GM12864 (cell line): ENCODE measurements at regions not wholly inside any gene's neighbourhood (a gene's known extent, or its start where the extent isn't known, plus 50 kb on each side); places are given as distances from the start of the nearest gene placed in this dataset.

Source experiments
- DNase-seq: peaks from one replicate; pipeline ENCODE4 v3.0.0-alpha.2; 2011; ENCODE audit warnings: low read depth
- H3K4me3 ChIP-seq: 2 replicates; pipeline ENCODE4 v1.5.1; 2011; ENCODE audit warnings: mild to moderate bottlenecking, low read depth, low read length, control low read depth
- CTCF ChIP-seq: IDR thresholded peaks from 2 replicates; pipeline ENCODE4 v1.5.1; 2011; ENCODE audit warnings: low read depth, mild to moderate bottlenecking, moderate library complexity, low read length, control low read depth, inconsistent platforms; ENCODE audit errors: missing control alignments

DNA sequence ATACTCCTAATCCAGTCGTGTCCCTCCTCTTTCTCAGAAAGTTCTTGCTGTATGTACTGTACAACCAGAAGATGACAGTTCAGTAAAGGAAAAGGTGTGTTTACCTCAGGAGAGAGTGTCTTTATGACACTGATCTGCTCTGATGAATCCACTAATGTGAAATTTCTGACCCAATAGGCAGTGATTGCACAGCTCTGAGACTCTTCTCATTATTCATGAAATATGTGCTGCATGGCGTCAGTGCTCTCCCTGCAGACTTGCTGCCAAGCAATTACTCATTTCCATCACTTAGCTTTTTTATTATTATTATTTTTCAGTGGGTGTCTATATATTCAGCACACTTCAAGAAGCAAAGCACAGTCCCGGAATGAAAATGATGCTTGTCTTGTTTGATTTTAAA lies 389.0 kb downstream of the RASEF start:
- no peak overlapping the region for H3K4me3 ChIP-seq
- no peak for DNase-seq
- no peak for TF ChIP-seq CTCF

DNA sequence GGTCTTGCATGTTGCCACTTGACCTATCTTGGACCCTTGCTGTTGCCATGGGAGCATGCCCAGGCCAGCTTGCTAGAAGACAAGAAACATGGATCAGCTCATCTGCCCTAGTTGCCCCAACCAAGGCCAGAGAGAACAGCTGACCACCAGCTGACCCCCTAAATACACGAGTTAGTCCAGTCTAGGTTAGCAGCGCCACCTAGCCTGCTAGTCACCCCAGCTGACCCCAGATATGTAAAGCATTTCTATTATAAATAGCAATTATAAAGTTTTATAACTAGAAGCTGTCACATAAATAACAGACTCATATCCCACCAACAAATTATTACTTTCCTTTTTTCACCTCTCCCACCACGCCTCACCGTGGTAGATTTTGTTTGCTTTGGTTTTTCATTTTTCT lies 387.8 kb downstream of the RASEF start:
- TF ChIP-seq CTCF, result no peak
- H3K4me3 ChIP-seq, result no peak overlapping the region
- DNase-seq, result no peak

DNA sequence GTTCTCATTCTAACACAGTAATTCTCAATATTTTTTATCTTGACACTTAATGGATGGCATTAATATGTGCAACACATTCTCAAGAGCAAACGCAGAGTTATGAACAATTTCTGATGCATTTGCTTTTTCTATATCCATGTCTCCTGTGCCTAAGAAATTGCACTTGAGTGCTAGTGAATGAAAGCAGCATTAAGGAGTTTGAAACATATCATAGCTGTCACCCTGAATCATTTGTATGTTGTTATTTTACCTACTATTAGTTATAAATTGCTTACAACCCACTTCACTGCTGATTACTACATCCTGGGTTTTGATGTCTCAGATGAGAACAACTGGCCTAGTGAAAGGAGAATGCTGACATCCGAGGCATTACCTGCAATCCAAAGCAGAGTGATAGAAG lies 387.3 kb downstream of the RASEF start:
- TF ChIP-seq CTCF, result no peak
- DNase-seq, result no peak
- no peak overlapping the region for H3K4me3 ChIP-seq

GRCh38 chr9:82677086-82677485 lies 385.9 kb downstream of the RASEF start:
- no peak overlapping the region for H3K4me3 ChIP-seq
- no peak for TF ChIP-seq CTCF
- no peak for DNase-seq

- H3K4me3 ChIP-seq, result no peak overlapping the region
- no peak for DNase-seq
- TF ChIP-seq CTCF, result no peak
These were observed 383.5 kb downstream of the RASEF start for GRCh38 chr9:82679472-82679871.

DNA sequence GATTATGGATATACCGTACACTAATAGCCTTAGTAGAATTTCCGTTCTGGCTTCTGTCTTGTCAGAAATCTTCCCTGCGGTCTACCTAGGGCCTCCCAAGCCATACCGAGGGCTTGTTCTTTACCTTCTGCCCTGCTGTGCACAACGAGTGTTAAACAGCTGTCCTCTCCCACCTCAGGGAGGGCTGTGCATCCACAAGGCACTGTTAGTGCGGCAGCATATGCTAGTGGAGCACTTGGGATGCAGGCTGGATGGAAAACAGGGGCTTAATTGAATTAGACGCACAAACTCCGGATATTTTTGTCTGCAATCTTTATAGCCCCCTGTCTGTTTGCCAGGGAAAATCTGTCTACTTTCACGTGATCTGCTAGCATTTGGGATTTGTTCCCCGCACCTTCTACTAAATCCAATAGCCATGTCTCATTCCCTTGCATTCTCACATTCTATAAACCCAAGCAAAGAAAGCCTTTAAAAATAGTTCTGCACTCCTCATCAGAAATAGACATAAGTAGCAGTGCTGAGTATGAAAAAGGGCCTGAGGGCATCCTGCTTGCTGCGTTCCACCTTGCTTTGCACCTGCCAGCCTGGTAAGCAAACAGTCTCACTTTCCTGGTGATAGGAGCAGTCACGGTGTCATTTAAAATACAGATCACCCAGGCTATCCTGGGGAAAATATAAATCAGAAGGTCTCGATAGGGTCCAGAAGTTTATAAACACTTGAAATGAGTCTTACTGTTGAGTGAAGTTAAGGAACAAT lies 382.6 kb downstream of the RASEF start:
- no peak overlapping the region for H3K4me3 ChIP-seq
- TF ChIP-seq CTCF, result no peak
- no peak for DNase-seq

- no peak for DNase-seq
- no peak for TF ChIP-seq CTCF
- H3K4me3 ChIP-seq, result no peak overlapping the region
These were observed 381.1 kb downstream of the RASEF start for GRCh38 chr9:82681809-82682208.
